GM21786 (cell line): ENCODE measurements at regions not wholly inside any gene's neighbourhood (a gene's known extent, or its start where the extent isn't known, plus 50 kb on each side); places are given as distances from the start of the nearest gene placed in this dataset.
"Not testable (repeated sequence)": the region's sequence is repeated elsewhere in the genome, so short reads cannot be mapped to it uniquely, and the experiment has no call there.

ENCODE experiments used
- ATAC-seq: cut with Tn5 transposase; IDR thresholded peaks from one replicate; pipeline ENCODE4 v1.9.1; 2021; ENCODE audit not compliant: unreplicated experiment

DNA sequence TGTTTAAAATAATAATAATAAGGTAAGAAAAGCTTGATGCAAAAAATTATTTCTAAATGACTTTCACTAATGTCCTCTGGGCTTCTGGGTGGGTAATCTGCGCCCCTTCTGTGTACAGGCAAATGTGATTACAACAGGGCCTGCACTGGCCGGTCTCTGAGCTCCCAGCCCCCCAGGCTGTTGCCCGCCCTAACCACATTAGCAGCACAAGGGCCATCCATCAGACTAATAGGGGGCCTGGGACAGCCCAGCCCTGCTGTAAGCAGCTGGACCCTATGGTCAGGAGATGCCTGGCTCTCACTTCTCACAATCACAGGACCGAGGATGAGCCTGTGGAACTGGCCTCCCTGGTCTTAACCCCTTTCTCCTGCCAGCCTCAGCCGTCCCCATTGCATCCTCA, 388.4 kb downstream of the BUD13 start:
- no peak for ATAC-seq

DNA sequence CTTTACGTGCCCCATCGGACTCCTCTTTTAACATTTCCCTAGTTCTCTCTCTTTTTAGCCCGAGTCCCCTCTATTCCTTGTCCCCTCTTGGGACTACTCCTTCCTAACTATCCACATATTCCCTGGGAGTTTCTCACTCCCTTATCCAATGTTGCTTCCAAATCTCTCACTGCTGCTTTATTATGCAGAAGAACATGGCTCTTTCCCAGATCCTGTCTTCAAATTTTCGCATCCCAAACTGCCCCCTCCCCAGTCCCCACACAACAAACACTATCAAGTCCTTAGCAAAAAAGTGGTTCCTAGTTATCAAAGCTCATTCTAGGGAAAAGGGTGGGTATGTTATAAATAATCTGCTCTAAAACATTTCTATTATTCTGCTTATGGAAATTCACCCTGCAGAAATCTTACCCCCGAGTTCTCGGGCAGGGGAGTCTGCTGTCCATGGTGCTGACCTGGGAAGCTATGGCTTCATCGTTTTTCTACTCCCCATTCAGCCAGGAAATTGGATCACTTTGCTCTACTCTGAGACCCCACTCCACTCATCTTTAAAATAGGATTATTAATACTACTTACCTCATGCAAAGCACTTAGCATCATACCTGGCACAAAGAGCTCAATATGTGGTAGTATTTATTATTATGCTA, 393.5 kb downstream of the BUD13 start:
- no peak for ATAC-seq

DNA sequence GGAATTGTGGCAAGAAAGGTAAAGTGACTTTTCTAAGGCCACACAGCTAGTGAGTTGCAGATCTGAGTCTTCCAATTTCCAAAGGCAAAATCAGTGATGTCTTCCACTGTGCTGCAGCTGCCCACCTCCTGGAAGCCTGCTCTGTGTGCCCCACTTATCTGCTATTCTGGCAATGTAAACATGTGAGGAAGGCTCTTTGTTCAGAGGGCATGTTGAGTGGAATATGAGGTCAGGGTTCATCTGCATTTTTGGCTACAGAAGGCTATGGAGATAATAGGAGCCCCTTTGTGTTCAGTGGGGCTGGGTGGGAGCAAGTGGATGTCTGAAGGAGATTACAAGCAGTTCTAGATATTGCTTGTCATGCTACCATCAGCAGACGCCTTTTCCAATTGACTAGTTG, 396.2 kb downstream of the BUD13 start:
- no peak for ATAC-seq

DNA sequence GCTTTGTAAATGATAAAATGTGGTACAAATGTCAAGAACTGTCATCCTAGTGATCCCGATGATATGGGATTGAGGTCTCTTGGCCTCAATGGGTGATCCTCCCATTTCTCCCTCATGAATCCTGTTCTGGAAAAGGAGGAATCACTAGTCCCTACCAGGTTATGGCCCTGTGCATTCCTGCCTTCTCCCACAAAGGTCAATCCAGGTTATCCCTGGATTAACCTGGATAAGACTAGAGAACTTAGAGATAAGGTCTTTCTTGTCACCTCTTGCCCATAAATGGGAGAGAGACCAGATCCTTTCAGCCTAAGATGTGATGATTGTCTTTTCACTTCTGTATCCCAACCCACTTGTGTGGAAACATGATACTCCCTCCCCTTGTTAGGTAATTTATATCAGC, 396.7 kb downstream of the BUD13 start:
- no peak for ATAC-seq

- no peak for ATAC-seq
Observed at GRCh38 chr11:116375221-116375620, 397.6 kb downstream of the BUD13 start.

GRCh38 chr11:116374085-116374484, 398.7 kb downstream of the BUD13 start:
- ATAC-seq, result no peak

DNA sequence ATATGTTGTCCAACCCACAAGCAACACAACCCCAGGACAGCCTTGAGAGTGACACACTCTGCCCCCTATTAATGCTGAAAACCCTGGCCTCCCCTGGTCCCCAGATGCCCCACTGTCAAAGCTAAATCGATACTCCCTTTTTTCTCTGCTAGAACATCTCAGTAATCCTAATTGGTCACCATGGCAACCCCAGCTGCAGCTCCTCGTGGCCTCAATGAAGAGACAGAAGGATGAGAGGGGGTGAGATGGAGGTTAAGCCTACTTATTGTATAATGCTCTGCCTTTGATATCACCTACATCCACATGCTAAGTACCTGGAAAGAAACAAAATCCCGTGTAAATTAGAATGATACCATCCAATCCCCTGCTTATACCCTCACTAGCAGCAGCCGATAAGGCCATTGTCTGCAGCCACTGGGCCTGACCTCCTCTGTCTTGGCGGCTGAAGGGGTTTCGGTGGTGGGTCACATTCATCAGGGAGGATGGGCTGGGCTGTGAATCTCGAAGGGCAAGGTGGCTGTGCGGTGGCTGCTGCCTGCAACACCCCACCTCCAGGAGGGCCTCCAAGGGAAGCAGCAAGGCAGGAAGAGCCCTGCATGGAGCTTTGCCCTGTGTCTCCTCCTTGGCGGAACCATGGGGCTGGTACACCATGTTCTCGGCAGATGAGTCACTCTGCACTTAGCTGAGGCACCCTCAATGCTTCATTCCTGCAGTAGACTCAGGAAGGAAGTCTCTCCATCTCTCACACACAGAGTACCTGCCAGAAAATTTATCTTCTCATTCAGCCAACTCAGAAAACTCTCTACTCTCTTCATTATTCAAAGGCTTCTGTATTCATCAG, 399.5 kb downstream of the BUD13 start:
- no peak for ATAC-seq

DNA sequence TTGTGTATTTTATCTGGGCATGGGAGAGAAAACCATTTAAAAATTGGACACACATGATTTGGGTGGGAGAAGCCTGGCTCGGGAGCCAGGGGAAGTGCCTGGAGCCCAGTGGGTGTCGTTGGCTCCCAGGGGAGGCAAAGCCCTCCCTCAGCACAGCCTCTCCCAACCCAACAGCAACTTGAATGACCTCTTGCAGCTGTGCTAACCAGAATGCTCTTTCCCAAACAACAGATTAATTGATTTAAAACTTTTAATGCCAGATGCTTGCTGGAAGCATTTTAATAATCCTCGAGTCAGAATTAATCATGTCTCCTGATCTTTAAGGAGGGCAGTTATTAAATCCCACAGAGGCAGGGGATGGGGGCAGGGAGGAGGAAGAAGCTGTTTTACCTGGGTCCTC, 401.6 kb downstream of the BUD13 start:
- no peak for ATAC-seq

GRCh38 chr11:116368784-116369183, 404.0 kb downstream of the BUD13 start:
- ATAC-seq, result no peak

DNA sequence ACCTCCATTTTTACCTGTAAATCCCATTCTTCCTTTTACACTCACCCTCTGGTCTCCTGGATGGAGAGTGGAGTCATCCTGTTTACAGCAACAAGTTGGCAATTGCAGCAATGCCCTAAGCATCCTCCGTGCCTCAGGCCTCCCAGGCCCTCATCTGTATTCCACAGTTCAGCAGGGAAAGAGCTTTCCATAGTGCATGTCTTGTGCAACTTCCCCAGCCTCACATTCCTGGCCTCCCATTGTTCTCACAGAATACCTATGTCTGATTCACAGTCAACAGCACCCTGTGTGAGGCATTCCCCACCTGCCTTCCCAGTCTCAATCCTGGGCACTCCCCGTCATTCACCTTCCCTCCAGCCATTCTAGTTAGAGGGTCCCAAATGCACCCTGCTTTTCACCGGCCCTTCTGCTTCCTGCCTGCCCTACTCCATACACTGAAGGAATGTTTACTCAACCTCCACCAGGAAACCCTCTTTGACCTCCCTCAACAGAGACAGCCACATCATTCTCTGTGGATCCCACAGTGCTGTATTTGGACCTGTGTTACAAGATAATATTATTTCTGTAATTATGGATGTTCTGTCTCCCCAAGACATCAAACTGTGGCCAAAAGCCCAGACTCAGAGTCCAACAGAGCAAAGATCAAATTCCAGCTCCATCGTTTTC, 405.7 kb downstream of the BUD13 start:
- no peak for ATAC-seq

- ATAC-seq, result no peak
Observed at GRCh38 chr11:116366451-116366850, 406.3 kb downstream of the BUD13 start.

DNA sequence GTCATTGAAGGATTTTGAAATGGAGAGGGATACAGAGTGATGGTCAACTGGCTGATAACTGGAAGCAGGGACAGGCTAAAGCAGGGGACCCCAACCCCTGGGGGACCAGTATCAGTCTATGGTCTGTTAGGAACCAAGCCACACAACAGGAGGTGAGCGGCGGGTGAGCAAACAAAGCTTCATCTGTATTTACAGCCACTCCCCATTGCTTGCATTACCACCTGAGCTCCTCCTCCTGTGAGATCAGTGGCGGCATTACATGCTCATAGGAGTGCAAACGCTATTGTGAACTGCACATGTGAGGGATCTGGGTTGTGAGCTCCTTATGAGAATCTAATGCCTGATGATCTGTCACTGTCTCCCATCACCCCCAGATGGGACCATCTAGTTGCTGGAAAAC, 407.9 kb downstream of the BUD13 start:
- not testable (repeated sequence) for ATAC-seq

GRCh38 chr11:116364348-116364747, 408.4 kb downstream of the BUD13 start:
- ATAC-seq, result no peak

- no peak for ATAC-seq
Observed at GRCh38 chr11:116360221-116360941, 412.4 kb downstream of the BUD13 start.

DNA sequence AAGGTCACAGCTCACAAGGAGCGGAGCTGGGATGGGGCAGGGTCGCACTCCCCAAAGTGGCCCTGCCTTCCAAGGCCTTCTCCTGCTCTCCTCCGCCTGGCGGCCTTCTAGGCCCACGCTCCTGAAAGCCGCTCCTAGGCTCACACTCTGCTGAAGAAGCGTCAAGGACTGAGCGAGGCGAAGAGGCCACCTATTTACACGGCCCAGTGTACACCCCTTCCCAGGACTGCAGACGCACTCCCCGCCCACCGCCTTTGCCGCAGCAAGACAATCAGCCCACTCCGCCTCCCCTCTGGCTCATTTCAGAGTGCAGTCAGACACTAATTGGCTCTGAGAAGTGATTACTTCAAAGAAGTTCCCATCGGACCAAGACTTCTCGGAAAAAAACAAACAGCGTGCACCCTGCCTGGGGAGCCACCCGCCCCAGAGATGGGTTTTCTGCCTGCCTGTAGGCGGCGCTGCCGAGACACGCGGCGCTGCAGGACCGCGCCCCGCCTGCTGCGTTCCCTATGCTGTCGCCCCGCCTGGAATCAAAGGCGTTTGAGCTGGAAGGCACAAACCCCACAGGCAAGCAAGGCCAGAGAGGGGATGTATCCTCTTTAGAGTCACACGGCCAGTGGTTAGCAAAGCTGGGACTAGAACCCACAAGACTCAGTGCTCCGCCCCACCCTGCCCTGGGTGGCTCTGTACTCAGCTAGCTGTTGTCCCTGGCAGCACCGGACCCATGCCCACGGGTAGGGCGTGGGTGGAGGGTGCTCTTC, 414.8 kb downstream of the BUD13 start:
- no peak for ATAC-seq

DNA sequence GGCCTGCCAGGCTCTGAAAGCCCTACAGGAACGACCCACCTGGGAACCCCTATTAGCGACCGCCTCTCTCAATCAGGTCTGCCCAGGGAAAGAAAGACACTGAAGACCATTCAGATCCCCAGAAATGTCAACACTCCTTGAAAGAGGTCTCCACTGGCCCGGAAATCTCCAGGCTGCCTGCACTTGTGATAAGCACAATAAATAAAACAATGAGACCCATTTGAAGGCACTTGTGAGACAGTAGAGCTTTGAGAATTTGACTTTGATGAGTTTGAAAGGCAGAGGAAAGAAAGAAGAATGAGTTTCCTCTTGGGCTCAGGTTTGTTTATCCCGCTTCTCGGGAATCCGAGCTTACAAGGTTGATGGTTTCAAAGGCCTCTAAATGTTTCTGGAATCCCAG, 416.3 kb downstream of the BUD13 start:
- ATAC-seq, result no peak

- ATAC-seq, result no peak
Observed at GRCh38 chr11:116355104-116355503, 417.7 kb downstream of the BUD13 start.

- no peak for ATAC-seq
Observed at GRCh38 chr11:116353589-116353988, 419.2 kb downstream of the BUD13 start.

GRCh38 chr11:116352881-116353280, 419.9 kb downstream of the BUD13 start:
- no peak for ATAC-seq

DNA sequence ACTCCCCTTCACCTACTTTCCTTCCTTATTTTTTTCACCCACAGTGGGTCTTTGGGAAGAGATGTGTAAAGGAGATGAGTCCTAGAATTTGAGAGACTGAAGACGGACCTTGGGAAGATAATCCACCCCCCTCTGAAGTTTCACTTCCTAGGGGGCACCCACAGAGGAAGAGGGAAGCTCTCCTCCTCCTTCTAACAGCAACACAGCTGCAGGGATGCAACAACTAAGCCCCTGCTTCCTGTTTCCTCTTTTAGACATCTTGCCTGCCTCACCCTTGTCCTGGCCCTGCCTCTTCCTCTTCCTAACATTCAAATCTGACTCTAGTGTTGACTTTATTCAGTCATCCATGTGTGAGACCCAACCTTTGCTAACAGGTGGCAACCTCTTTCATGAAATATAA, 424.6 kb downstream of the BUD13 start:
- no peak for ATAC-seq

GRCh38 chr11:116345575-116345974, 427.2 kb downstream of the BUD13 start:
- no peak for ATAC-seq
